Adrenal gland (tissue), 5 donors: ENCODE measurements at regions not wholly inside any gene's neighbourhood (a gene's known extent, or its start where the extent isn't known, plus 50 kb on each side); places are given as distances from the start of the nearest gene placed in this dataset.
"Not testable (repeated sequence)": the region's sequence is repeated elsewhere in the genome, so short reads cannot be mapped to it uniquely, and the experiment has no call there.

Experiments used
- CTCF ChIP-seq, 6 experiments: fragments of 450-650 bp in 4 of 6; fragments of 200-600 bp in 2 of 6; sonication (generic) in 1 of 6; IDR thresholded peaks; 1 replicate in 5 of 6; 2 replicates in 1 of 6; pipeline versions ENCODE4 v1.5.1 to v1.8.0; 2016 to 2021; ENCODE audit warnings: antibody characterized with exemption in 6 of 6, mild to moderate bottlenecking in 2 of 6, moderate library complexity in 1 of 6
- POLR2A ChIP-seq, 2 donors: fragments of 450-650 bp; IDR thresholded peaks; one replicate each; pipeline ENCODE4 v1.6.1; 2017; ENCODE audit warnings: antibody characterized with exemption in 2 of 2, mild to moderate bottlenecking in 2 of 2, moderate library complexity in 1 of 2
- donor health status: DM: no; HTN: no; CAD: no.

- TF ChIP-seq POLR2A, CTCF (IDR thresholded peaks at IDR 0.05): not testable (repeated sequence)
Measured at GRCh38 chr13:109265438-109265742, 521.0 kb downstream of the IRS2 start.
